IPS-18a (cell line): ENCODE measurements at regions not wholly inside any gene's neighbourhood (a gene's known extent, or its start where the extent isn't known, plus 50 kb on each side); places are given as distances from the start of the nearest gene placed in this dataset.

ENCODE experiments used
- H3K27ac ChIP-seq: one replicate; pipeline ENCODE4 v1.5.1; 2013; ENCODE audit warnings: low read length
- H3K27me3 ChIP-seq: one replicate; pipeline ENCODE4 v1.6.1; 2013; ENCODE audit warnings: mild to moderate bottlenecking, low read length; ENCODE audit not compliant: control insufficient read depth, insufficient read depth
- H3K36me3 ChIP-seq: one replicate; pipeline ENCODE4 v1.6.1; 2013; ENCODE audit warnings: low read depth, low read length; ENCODE audit not compliant: control insufficient read depth
- H3K4me1 ChIP-seq: one replicate; pipeline ENCODE4 v1.6.1; 2013; ENCODE audit warnings: low read depth, low read length; ENCODE audit not compliant: control insufficient read depth
- H3K4me3 ChIP-seq: one replicate; pipeline ENCODE4 v1.5.1; 2013; ENCODE audit warnings: low read length
- H3K9ac ChIP-seq: one replicate; pipeline ENCODE4 v1.6.1; 2013; ENCODE audit warnings: mild to moderate bottlenecking, low read length, moderate library complexity
- H3K9me3 ChIP-seq: one replicate; pipeline ENCODE4 v1.6.1; 2013; ENCODE audit warnings: low read depth, low read length; ENCODE audit not compliant: control insufficient read depth

GRCh38 chr14:82511399-82511798 is 977.7 kb upstream of the SEL1L start:
- Histone ChIP-seq H3K27me3 (no peaks in the 10 kb centered on the region), H3K27ac (no peak overlapping the region), H3K9me3 (no peaks in the 10 kb centered on the region), H3K9ac (no peak overlapping the region), H3K36me3 (no peaks in the 10 kb centered on the region), H3K4me1 (no peaks in the 10 kb centered on the region), H3K4me3 (no peak overlapping the region)

- Histone ChIP-seq H3K4me3 (no peak overlapping the region), H3K4me1 (no peaks in the 10 kb centered on the region), H3K9ac (no peak overlapping the region), H3K36me3 (no peaks in the 10 kb centered on the region), H3K9me3 (no peaks in the 10 kb centered on the region), H3K27ac (no peak overlapping the region), H3K27me3 (no peaks in the 10 kb centered on the region)
Measured at GRCh38 chr14:82520765-82521164, 987.1 kb upstream of the SEL1L start.

GRCh38 chr14:82521191-82521590 is 987.5 kb upstream of the SEL1L start:
- H3K9me3 ChIP-seq: no peaks in the 10 kb centered on the region
- no peaks in the 10 kb centered on the region for H3K27me3 ChIP-seq
- H3K9ac ChIP-seq: no peak overlapping the region
- H3K4me3 ChIP-seq: no peak overlapping the region
- no peaks in the 10 kb centered on the region for H3K4me1 ChIP-seq
- H3K36me3 ChIP-seq: no peaks in the 10 kb centered on the region
- no peak overlapping the region for H3K27ac ChIP-seq

- H3K9ac ChIP-seq: no peak overlapping the region
- H3K4me3 ChIP-seq: no peak overlapping the region
- H3K4me1 ChIP-seq: no peaks in the 10 kb centered on the region
- no peaks in the 10 kb centered on the region for H3K9me3 ChIP-seq
- H3K27ac ChIP-seq: no peak overlapping the region
- no peaks in the 10 kb centered on the region for H3K36me3 ChIP-seq
- no peaks in the 10 kb centered on the region for H3K27me3 ChIP-seq
Measured at GRCh38 chr14:82528016-82528415, 994.4 kb upstream of the SEL1L start.

DNA sequence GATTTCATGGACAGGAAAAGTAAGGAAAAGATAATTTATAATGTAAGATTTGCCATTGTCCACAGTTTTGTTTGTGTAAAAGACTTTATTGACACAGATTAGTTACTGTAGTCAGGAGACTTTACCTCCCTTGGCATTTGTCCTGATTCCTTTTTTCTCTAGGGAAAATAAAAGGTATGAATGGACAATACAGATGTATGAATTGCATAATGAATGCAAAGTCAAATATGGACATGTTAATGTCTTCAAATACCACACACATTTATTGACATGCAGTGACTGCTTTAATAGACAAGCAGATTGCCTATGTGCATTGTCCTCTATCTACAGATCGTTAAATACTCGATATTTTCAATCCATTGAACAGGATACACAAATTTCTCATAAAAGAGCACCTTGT is 999.7 kb upstream of the SEL1L start:
- H3K27ac ChIP-seq: no peak overlapping the region
- no peaks in the 10 kb centered on the region for H3K9me3 ChIP-seq
- no peaks in the 10 kb centered on the region for H3K4me1 ChIP-seq
- no peak overlapping the region for H3K9ac ChIP-seq
- H3K4me3 ChIP-seq: no peak overlapping the region
- H3K27me3 ChIP-seq: no peaks in the 10 kb centered on the region
- no peaks in the 10 kb centered on the region for H3K36me3 ChIP-seq

DNA sequence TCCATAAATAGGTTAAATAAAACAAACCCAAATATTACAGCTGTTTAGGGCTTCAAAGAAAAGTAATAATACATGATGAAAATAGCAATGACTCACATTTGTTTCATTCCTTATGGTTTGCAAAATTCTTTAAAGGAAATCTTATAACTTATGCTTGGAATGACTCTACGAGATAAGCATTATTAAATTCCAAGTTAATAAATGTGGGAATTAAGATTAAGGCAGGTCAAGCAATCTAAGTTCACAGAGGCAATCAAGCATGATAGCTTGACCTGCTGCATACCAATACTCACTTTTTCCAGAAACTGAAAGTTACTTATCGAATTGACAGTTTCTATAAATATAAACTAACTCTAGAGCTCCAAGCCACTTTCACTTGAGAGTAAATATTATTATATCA is 1002.9 kb upstream of the SEL1L start:
- Histone ChIP-seq H3K27me3 (no peaks in the 10 kb centered on the region), H3K9ac (no peak overlapping the region), H3K4me1 (no peaks in the 10 kb centered on the region)

GRCh38 chr14:82537831-82538230 is 1004.2 kb upstream of the SEL1L start:
- Histone ChIP-seq H3K9ac (no peak overlapping the region), H3K27me3 (no peaks in the 10 kb centered on the region), H3K36me3 (no peaks in the 10 kb centered on the region), H3K4me1 (no peaks in the 10 kb centered on the region), H3K4me3 (no peak overlapping the region), H3K9me3 (no peaks in the 10 kb centered on the region), H3K27ac (no peak overlapping the region)

More for the DNA sequence above, 1002.9 kb upstream of the SEL1L start:
- Histone ChIP-seq H3K36me3 (no peaks in the 10 kb centered on the region), H3K9me3 (no peaks in the 10 kb centered on the region), H3K27ac (no peak overlapping the region), H3K4me3 (no peak overlapping the region)

- Histone ChIP-seq H3K4me3 (no peak overlapping the region), H3K27ac (no peak overlapping the region), H3K27me3 (no peaks in the 10 kb centered on the region), H3K36me3 (no peaks in the 10 kb centered on the region), H3K9me3 (no peaks in the 10 kb centered on the region), H3K4me1 (no peaks in the 10 kb centered on the region), H3K9ac (no peak overlapping the region)
Measured at GRCh38 chr14:82546401-82546800, 1012.7 kb upstream of the SEL1L start.

GRCh38 chr14:82549306-82549990 is 1015.8 kb upstream of the SEL1L start:
- Histone ChIP-seq H3K36me3 (no peaks in the 10 kb centered on the region), H3K27ac (no peak overlapping the region), H3K4me3 (no peak overlapping the region), H3K27me3 (no peaks in the 10 kb centered on the region), H3K4me1 (no peaks in the 10 kb centered on the region), H3K9ac (no peak overlapping the region), H3K9me3 (no peaks in the 10 kb centered on the region)

DNA sequence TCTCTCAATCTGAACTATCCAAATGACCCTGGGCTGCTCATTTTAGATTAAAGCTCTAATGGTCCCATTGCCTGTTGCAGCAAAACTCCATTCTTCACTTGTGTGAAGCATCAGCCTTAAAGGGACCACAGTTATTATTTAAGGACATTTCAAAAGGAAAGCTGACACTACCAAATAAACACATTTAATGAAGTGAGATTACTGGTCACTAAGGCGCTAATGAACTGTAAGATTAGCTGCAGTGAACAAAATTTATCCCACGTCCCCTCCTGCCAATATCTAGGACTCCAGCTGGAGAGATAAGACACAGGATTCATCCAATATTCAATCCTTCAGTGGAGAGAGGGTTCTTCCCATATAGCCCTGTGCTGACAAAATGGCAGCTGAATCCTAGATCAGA is 1029.2 kb upstream of the SEL1L start:
- no peaks in the 10 kb centered on the region for H3K4me1 ChIP-seq
- H3K4me3 ChIP-seq: no peak overlapping the region
- H3K27me3 ChIP-seq: no peaks in the 10 kb centered on the region
- no peak overlapping the region for H3K27ac ChIP-seq
- no peaks in the 10 kb centered on the region for H3K9me3 ChIP-seq
- H3K36me3 ChIP-seq: no peaks in the 10 kb centered on the region
- H3K9ac ChIP-seq: no peak overlapping the region

- no peaks in the 10 kb centered on the region for H3K27me3 ChIP-seq
- H3K27ac ChIP-seq: no peak overlapping the region
- no peaks in the 10 kb centered on the region for H3K4me1 ChIP-seq
- H3K36me3 ChIP-seq: no peaks in the 10 kb centered on the region
- H3K9me3 ChIP-seq: no peaks in the 10 kb centered on the region
- H3K9ac ChIP-seq: no peak overlapping the region
- no peak overlapping the region for H3K4me3 ChIP-seq
Measured at GRCh38 chr14:82565825-82566224, 1032.2 kb upstream of the SEL1L start.

DNA sequence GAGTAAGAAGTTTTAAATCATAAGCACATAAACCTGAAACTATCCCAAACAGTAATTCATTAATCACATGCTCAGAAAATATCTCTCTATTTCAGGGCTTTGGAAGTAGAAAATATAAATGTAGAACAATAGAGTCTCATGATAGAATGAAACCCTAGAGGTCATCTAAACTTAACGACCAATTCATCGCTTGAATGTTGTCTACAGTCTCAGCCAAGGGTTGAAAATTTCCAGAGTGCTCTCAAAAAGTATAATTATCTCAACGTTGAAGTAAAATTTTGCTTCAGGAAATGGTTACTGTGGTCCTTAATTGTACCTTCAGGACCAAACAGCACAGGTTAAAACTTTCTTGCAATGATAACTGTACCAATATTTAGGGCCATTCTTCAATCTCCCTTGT is 1053.6 kb upstream of the SEL1L start:
- Histone ChIP-seq H3K27ac (no peak overlapping the region), H3K36me3 (no peaks in the 10 kb centered on the region), H3K4me1 (no peaks in the 10 kb centered on the region)

More for the DNA sequence above, 1053.6 kb upstream of the SEL1L start:
- no peaks in the 10 kb centered on the region for H3K27me3 ChIP-seq
- no peak overlapping the region for H3K4me3 ChIP-seq
- no peak overlapping the region for H3K9ac ChIP-seq
- H3K9me3 ChIP-seq: no peaks in the 10 kb centered on the region
